ENCODE measurements at regions not wholly inside any gene's neighbourhood (a gene's known extent, or its start where the extent isn't known, plus 50 kb on each side); places are given as distances from the start of the nearest gene placed in this dataset.

- no peak for TF ChIP-seq REST (IDR thresholded peaks at IDR 0.05; ENCODE audit: insufficient read depth in 1 of 2, low read depth in 2 of 2, low read length in 2 of 2)
- TF ChIP-seq SIN3A (IDR thresholded peaks at IDR 0.05; ENCODE audit: borderline replicate concordance, insufficient read depth, low read length), result no peak
- no peak for TF ChIP-seq POLR2AphosphoS5 (IDR thresholded peaks at IDR 0.05; ENCODE audit: low read depth, low read length)
- no peak for TF ChIP-seq TAF1 (IDR thresholded peaks at IDR 0.05; ENCODE audit: borderline replicate concordance, insufficient read depth, low read length)
These were observed 181.9 kb upstream of the TRPM3 start for GRCh38 chr9:71303351-71303750.

Measured in PFSK-1 (cell line).